ENCODE measurements at regions not wholly inside any gene's neighbourhood (a gene's known extent, or its start where the extent isn't known, plus 50 kb on each side); places are given as distances from the start of the nearest gene placed in this dataset.
A peak's percentile ranks its signal among the peaks of the same experiment; 100 is the strongest.

- peak; percentile 1 for DNase-seq (ENCODE audit: unreplicated experiment)
- no peaks in the 10 kb centered on the region for H3K4me1 Mint-ChIP-seq (ENCODE audit: insufficient read depth, unreplicated experiment)
- intact Hi-C loops (cut with micrococcal nuclease): no loop called here
- H3K27ac Mint-ChIP-seq (ENCODE audit: low read depth, unreplicated experiment): no peak overlapping the region
- no peaks in the 10 kb centered on the region for H3K27me3 Mint-ChIP-seq (ENCODE audit: insufficient read depth, unreplicated experiment)
- H3K9me3 Mint-ChIP-seq (ENCODE audit: unreplicated experiment): no peaks in the 10 kb centered on the region
- no peak overlapping the region for H3K4me3 Mint-ChIP-seq (ENCODE audit: unreplicated experiment)
- H3K36me3 Mint-ChIP-seq (ENCODE audit: insufficient read depth, unreplicated experiment): no peaks in the 10 kb centered on the region
- no peak for TF ChIP-seq CTCF (IDR thresholded peaks at IDR 0.05; ENCODE audit: unreplicated experiment)
- no TSS peak for BruUV-seq (replicated peaks)
- ChIA-PET POLR2A (no interaction called here), CTCF (interaction anchor here (0.7 kb wide), 2 partner anchors 265 to 395 kb away, joined by 3 to 4 read pairs; no protein-coding TSS in a partner anchor)
These were observed 926.1 kb upstream of the SORCS1 start for GRCh38 chr10:108090476-108091215.

GRCh38 chr10:108086502-108086901 lies 922.0 kb upstream of the SORCS1 start:
- no peak for TF ChIP-seq CTCF (IDR thresholded peaks at IDR 0.05; ENCODE audit: unreplicated experiment)
- POLR2A ChIA-PET: no interaction called here
- Mint-ChIP-seq H3K9me3 (ENCODE audit: unreplicated experiment) (no peaks in the 10 kb centered on the region), H3K36me3 (ENCODE audit: insufficient read depth, unreplicated experiment) (no peaks in the 10 kb centered on the region), H3K4me1 (ENCODE audit: insufficient read depth, unreplicated experiment) (no peaks in the 10 kb centered on the region), H3K27ac (ENCODE audit: low read depth, unreplicated experiment) (no peak overlapping the region), H3K27me3 (ENCODE audit: insufficient read depth, unreplicated experiment) (no peaks in the 10 kb centered on the region), H3K4me3 (ENCODE audit: unreplicated experiment) (no peak overlapping the region)
- BruUV-seq (replicated peaks): no TSS peak
- no peak for DNase-seq (ENCODE audit: unreplicated experiment)
- CTCF ChIA-PET: no interaction called here
- intact Hi-C loops (cut with micrococcal nuclease): no loop called here

GRCh38 chr10:108082596-108082995 lies 918.1 kb upstream of the SORCS1 start:
- Mint-ChIP-seq H3K27me3 (ENCODE audit: insufficient read depth, unreplicated experiment) (no peaks in the 10 kb centered on the region), H3K36me3 (ENCODE audit: insufficient read depth, unreplicated experiment) (no peaks in the 10 kb centered on the region), H3K27ac (ENCODE audit: low read depth, unreplicated experiment) (no peak overlapping the region), H3K4me3 (ENCODE audit: unreplicated experiment) (no peak overlapping the region), H3K4me1 (ENCODE audit: insufficient read depth, unreplicated experiment) (no peaks in the 10 kb centered on the region), H3K9me3 (ENCODE audit: unreplicated experiment) (peaks cover 4% of the 10 kb centered on the region)
- no TSS peak for BruUV-seq (replicated peaks)
- intact Hi-C loops (cut with micrococcal nuclease): no loop called here
- DNase-seq (ENCODE audit: unreplicated experiment): no peak
- no peak for TF ChIP-seq CTCF (IDR thresholded peaks at IDR 0.05; ENCODE audit: unreplicated experiment)
- CTCF ChIA-PET: no interaction called here
- POLR2A ChIA-PET: no interaction called here

- H3K9me3 Mint-ChIP-seq (ENCODE audit: unreplicated experiment): peaks cover 8% of the 10 kb centered on the region
- H3K36me3 Mint-ChIP-seq (ENCODE audit: insufficient read depth, unreplicated experiment): no peaks in the 10 kb centered on the region
- intact Hi-C loops (cut with micrococcal nuclease): no loop called here
- no peaks in the 10 kb centered on the region for H3K27me3 Mint-ChIP-seq (ENCODE audit: insufficient read depth, unreplicated experiment)
- no peaks in the 10 kb centered on the region for H3K4me1 Mint-ChIP-seq (ENCODE audit: insufficient read depth, unreplicated experiment)
- no peak overlapping the region for H3K27ac Mint-ChIP-seq (ENCODE audit: low read depth, unreplicated experiment)
- H3K4me3 Mint-ChIP-seq (ENCODE audit: unreplicated experiment): no peak overlapping the region
- no TSS peak for BruUV-seq (replicated peaks)
- POLR2A ChIA-PET: no interaction called here
- CTCF ChIA-PET: no interaction called here
- DNase-seq (ENCODE audit: unreplicated experiment): no peak
- TF ChIP-seq CTCF (IDR thresholded peaks at IDR 0.05; ENCODE audit: unreplicated experiment): no peak
These were observed 913.8 kb upstream of the SORCS1 start for GRCh38 chr10:108078263-108078662.

Data from MCF 10A (cell line).